ENCODE measurements at regions not wholly inside any gene's neighbourhood (a gene's known extent, or its start where the extent isn't known, plus 50 kb on each side); places are given as distances from the start of the nearest gene placed in this dataset.
"Not testable (repeated sequence)": the region's sequence is repeated elsewhere in the genome, so short reads cannot be mapped to it uniquely, and the experiment has no call there.

GRCh38 chr4:3615386-3616286 is 83.4 kb upstream of the LRPAP1 start:
- no peak for DNase-seq (ENCODE audit: low read depth)

- DNase-seq (ENCODE audit: low read depth) = no peak
Measured at GRCh38 chr4:3614731-3614980, 82.4 kb upstream of the LRPAP1 start.

GRCh38 chr4:3613967-3614730 is 81.9 kb upstream of the LRPAP1 start:
- no peak for DNase-seq (ENCODE audit: low read depth)

GRCh38 chr4:3612934-3613333 is 80.7 kb upstream of the LRPAP1 start:
- no peak for DNase-seq (ENCODE audit: low read depth)

GRCh38 chr4:3612281-3612680 is 80.1 kb upstream of the LRPAP1 start:
- no peak for DNase-seq (ENCODE audit: low read depth)

GRCh38 chr4:3611778-3612177 is 79.6 kb upstream of the LRPAP1 start:
- DNase-seq (ENCODE audit: low read depth) = no peak

GRCh38 chr4:3610851-3611250 is 78.6 kb upstream of the LRPAP1 start:
- DNase-seq (ENCODE audit: low read depth) = not testable (repeated sequence)

- not testable (repeated sequence) for DNase-seq (ENCODE audit: low read depth)
Measured at GRCh38 chr4:3609905-3610304, 77.7 kb upstream of the LRPAP1 start.

GRCh38 chr4:3607690-3608552 is 75.7 kb upstream of the LRPAP1 start:
- no peak for DNase-seq (ENCODE audit: low read depth)

GRCh38 chr4:3606850-3607249 is 74.6 kb upstream of the LRPAP1 start:
- not testable (repeated sequence) for DNase-seq (ENCODE audit: low read depth)

GRCh38 chr4:3606271-3606670 is 74.0 kb upstream of the LRPAP1 start:
- not testable (repeated sequence) for DNase-seq (ENCODE audit: low read depth)

GRCh38 chr4:3605491-3605890 is 73.3 kb upstream of the LRPAP1 start:
- no peak for DNase-seq (ENCODE audit: low read depth)

- not testable (repeated sequence) for DNase-seq (ENCODE audit: low read depth)
Measured at GRCh38 chr4:3602886-3603645, 70.8 kb upstream of the LRPAP1 start.

- no peak for DNase-seq (ENCODE audit: low read depth)
Measured at GRCh38 chr4:3601992-3602391, 69.8 kb upstream of the LRPAP1 start.

- DNase-seq (ENCODE audit: low read depth) = not testable (repeated sequence)
Measured at GRCh38 chr4:3601108-3601690, 69.0 kb upstream of the LRPAP1 start.

- no peak for DNase-seq (ENCODE audit: low read depth)
Measured at GRCh38 chr4:3599951-3600350, 67.7 kb upstream of the LRPAP1 start.

- DNase-seq (ENCODE audit: low read depth) = no peak
Measured at GRCh38 chr4:3598695-3599227, 66.5 kb upstream of the LRPAP1 start.

- not testable (repeated sequence) for DNase-seq (ENCODE audit: low read depth)
Measured at GRCh38 chr4:3597896-3598505, 65.8 kb upstream of the LRPAP1 start.

GRCh38 chr4:3596957-3597733 is 64.9 kb upstream of the LRPAP1 start:
- not testable (repeated sequence) for DNase-seq (ENCODE audit: low read depth)
